Nephron (organoid): ENCODE measurements at regions not wholly inside any gene's neighbourhood (a gene's known extent, or its start where the extent isn't known, plus 50 kb on each side); places are given as distances from the start of the nearest gene placed in this dataset.

Experiments
- H3K27ac Mint-ChIP-seq, 3 experiments: 2 replicates each; pipeline ENCODE4 v1.8.0; 2020; ENCODE audit warnings: mixed read lengths in 3 of 3, mild to moderate bottlenecking in 2 of 3, moderate library complexity in 1 of 3
- H3K27me3 Mint-ChIP-seq: 2 replicates; pipeline ENCODE4 v1.8.0; 2021; ENCODE audit warnings: low read depth, mild to moderate bottlenecking, moderate library complexity, mixed read lengths
- H3K36me3 Mint-ChIP-seq: 2 replicates; pipeline ENCODE4 v1.8.0; 2020; ENCODE audit warnings: low read depth, mixed read lengths
- H3K4me1 Mint-ChIP-seq: 2 replicates; pipeline ENCODE4 v1.8.0; 2020; ENCODE audit warnings: mixed read lengths
- H3K4me3 Mint-ChIP-seq, 3 experiments: 2 replicates each; pipeline ENCODE4 v1.8.0; 2020; ENCODE audit warnings: mild to moderate bottlenecking in 3 of 3, mixed read lengths in 3 of 3, moderate library complexity in 2 of 3
- H3K9me3 Mint-ChIP-seq: 2 replicates; pipeline ENCODE4 v1.8.0; 2020; ENCODE audit warnings: mixed read lengths
- TF ChIP-seq, protein P1 (sequence below), 3 experiments: fragments of 200-600 bp; sonication (generic); IDR thresholded peaks; one replicate each; pipeline ENCODE4 v1.5.0; 2021; ENCODE audit warnings: antibody characterized with exemption in 3 of 3; ENCODE audit not compliant: unreplicated experiment in 3 of 3

DNA sequence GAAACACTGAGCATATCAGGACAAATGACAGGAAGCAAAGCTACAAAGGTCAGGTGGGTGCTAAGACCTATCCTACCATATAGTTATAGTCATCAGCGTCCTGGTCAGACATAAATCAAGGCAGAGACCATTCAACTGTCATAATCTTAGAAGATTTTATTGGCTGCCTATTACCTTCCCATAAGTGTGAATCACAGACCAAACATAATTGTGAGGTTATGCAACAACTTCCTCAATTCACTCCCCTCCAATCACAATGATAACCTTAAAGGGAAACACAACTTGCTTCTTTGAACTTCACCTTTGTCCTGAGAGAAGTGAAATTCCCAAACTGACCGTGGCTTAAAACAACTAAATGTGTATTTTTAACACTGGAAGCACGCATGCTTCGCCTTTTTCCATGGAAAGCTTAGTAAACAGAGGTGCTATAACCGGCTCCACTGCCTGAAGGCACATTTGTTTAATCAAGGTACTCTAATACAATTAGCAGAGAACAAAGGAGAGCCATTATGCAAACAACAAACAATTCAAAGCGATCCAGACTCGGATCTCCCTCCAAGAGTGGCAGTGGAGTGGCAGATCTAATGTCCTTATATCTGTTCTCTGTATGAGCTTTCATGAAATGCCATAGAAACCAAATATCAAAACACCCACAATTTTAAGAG lies 84.9 kb downstream of the TMEM114 start:
- Mint-ChIP-seq H3K27me3 (peaks cover 13% of the 10 kb centered on the region), H3K27ac (no peak overlapping the region), H3K36me3 (no peaks in the 10 kb centered on the region), H3K9me3 (peaks cover 3% of the 10 kb centered on the region), H3K4me3 (no peak overlapping the region), H3K4me1 (no peaks in the 10 kb centered on the region)
- TF ChIP-seq, protein P1, sequence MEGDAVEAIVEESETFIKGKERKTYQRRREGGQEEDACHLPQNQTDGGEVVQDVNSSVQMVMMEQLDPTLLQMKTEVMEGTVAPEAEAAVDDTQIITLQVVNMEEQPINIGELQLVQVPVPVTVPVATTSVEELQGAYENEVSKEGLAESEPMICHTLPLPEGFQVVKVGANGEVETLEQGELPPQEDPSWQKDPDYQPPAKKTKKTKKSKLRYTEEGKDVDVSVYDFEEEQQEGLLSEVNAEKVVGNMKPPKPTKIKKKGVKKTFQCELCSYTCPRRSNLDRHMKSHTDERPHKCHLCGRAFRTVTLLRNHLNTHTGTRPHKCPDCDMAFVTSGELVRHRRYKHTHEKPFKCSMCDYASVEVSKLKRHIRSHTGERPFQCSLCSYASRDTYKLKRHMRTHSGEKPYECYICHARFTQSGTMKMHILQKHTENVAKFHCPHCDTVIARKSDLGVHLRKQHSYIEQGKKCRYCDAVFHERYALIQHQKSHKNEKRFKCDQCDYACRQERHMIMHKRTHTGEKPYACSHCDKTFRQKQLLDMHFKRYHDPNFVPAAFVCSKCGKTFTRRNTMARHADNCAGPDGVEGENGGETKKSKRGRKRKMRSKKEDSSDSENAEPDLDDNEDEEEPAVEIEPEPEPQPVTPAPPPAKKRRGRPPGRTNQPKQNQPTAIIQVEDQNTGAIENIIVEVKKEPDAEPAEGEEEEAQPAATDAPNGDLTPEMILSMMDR (IDR thresholded peaks at IDR 0.05; ENCODE audit: unreplicated experiment in 3 of 3): no peak

DNA sequence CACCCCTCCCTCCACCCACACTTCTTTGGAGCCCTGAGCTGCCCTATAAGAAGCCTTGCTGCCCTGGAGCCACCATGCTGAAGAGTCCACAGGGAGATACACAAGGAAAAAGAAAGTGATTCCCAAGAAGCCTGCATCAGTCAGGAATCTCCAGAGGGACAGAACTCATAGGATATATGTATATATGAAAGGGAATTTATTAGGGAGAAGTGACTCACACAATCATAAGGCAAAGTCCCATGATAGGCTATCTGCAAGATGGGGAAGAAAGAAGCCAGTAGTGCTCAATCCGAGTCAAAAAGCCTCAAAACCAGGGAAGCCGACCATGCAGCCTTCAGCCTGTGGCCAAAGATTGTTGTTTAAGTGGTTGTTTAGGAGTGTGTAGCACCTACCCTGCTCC lies 87.9 kb downstream of the TMEM114 start:
- TF ChIP-seq, protein P1 (IDR thresholded peaks at IDR 0.05; ENCODE audit: unreplicated experiment in 3 of 3): no peak
- Mint-ChIP-seq H3K27ac (no peak overlapping the region), H3K4me1 (no peaks in the 10 kb centered on the region)

DNA sequence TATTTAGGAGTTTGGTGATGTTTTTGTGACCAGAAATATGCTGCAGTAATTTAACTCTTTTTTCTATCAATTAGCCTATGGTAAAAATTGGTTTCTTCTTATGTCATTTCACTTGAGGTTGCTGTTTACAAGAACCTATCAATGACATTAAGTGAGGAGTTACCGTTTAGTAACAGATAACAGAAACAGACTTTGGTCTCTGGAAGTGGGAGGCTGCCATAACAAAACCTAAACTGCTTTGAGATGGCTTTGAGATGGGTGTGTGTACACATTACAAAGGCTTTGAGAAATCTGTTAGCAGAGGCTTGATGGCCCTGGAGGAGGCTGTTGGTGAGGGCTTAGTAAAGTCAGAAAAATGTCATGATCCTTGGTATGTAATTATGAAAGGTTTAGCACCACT lies 90.0 kb downstream of the TMEM114 start:
- TF ChIP-seq, protein P1 (IDR thresholded peaks at IDR 0.05; ENCODE audit: unreplicated experiment in 3 of 3): no peak
- Mint-ChIP-seq H3K9me3 (peaks cover 3% of the 10 kb centered on the region), H3K27ac (no peak overlapping the region), H3K36me3 (no peaks in the 10 kb centered on the region), H3K27me3 (peaks cover 14% of the 10 kb centered on the region), H3K4me3 (no peak overlapping the region), H3K4me1 (no peaks in the 10 kb centered on the region)

More for the DNA sequence above, 87.9 kb downstream of the TMEM114 start:
- H3K27me3 Mint-ChIP-seq: peaks cover 18% of the 10 kb centered on the region
- H3K9me3 Mint-ChIP-seq: peaks cover 3% of the 10 kb centered on the region
- H3K36me3 Mint-ChIP-seq: no peaks in the 10 kb centered on the region
- no peak overlapping the region for H3K4me3 Mint-ChIP-seq

DNA sequence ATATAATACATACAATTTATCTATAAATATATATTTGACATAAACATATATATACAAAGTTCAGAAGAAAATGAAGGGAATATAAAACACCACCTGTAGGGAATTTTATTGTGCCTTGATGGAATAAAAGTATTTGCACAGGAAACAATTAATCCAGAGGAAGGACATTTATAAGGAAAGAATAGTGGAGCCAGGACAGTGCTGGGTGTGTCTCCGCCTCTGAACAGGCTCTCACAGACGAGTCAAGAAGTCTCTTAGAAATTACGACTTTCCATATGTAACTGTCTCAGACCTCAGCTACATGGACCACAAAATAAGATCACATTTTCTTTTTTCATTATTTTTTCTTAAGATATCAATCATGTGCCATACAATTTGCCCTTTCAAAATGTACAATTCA lies 93.9 kb downstream of the TMEM114 start:
- Mint-ChIP-seq H3K27ac (no peak overlapping the region), H3K9me3 (no peaks in the 10 kb centered on the region), H3K27me3 (peaks cover 10% of the 10 kb centered on the region), H3K36me3 (no peaks in the 10 kb centered on the region), H3K4me3 (no peak overlapping the region), H3K4me1 (no peaks in the 10 kb centered on the region)
- TF ChIP-seq, protein P1 (IDR thresholded peaks at IDR 0.05; ENCODE audit: unreplicated experiment in 3 of 3): no peak

DNA sequence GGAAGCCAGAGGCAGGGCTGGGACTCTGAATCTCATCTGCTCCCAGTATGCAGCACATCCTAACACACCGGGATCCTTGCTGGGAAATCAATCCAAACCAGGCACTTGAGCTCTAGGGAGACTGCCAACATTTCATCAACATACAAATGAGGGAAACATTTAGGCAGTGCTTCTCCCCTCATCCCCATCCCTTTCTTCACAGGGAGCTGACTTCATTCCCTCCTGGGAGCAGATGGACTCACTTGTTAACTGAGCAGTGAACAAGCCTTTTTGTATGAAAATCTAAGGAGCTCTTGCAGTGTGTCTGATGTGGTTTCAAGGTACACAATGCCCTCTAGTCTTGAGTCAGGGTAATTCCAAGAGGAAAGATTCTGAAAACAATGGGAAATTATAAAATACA lies 96.3 kb downstream of the TMEM114 start:
- H3K4me1 Mint-ChIP-seq: no peaks in the 10 kb centered on the region
- TF ChIP-seq, protein P1 (IDR thresholded peaks at IDR 0.05; ENCODE audit: unreplicated experiment in 3 of 3): peak in 2 of 3 experiments; percentile 10 to 30
- H3K36me3 Mint-ChIP-seq: no peaks in the 10 kb centered on the region
- H3K27me3 Mint-ChIP-seq: peaks cover 9% of the 10 kb centered on the region
- H3K9me3 Mint-ChIP-seq: no peaks in the 10 kb centered on the region
- no peak overlapping the region for H3K27ac Mint-ChIP-seq
- H3K4me3 Mint-ChIP-seq: no peak overlapping the region

DNA sequence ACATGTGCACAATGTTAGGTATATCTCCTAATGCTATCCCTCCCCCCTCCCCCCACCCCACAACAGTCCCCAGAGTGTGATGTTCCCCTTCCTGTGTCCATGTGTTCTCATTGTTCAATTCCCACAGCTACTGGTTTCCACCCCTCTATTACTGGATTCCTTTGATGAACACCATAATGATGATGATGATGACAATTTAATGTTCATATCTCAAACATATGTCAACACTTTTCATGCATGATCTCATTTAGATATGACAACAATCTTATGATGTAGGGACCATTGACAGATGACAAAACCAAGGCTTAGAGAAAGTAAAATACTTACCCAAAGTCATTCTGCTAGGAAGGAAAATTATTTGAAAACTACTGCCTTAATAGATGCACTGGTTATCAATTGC lies 97.6 kb downstream of the TMEM114 start:
- no peak overlapping the region for H3K27ac Mint-ChIP-seq
- no peaks in the 10 kb centered on the region for H3K36me3 Mint-ChIP-seq
- TF ChIP-seq, protein P1 (IDR thresholded peaks at IDR 0.05; ENCODE audit: unreplicated experiment in 3 of 3): no peak
- H3K27me3 Mint-ChIP-seq: peaks cover 9% of the 10 kb centered on the region
- H3K9me3 Mint-ChIP-seq: no peaks in the 10 kb centered on the region
- no peak overlapping the region for H3K4me3 Mint-ChIP-seq
- H3K4me1 Mint-ChIP-seq: no peaks in the 10 kb centered on the region
